GM12892 (cell line): ENCODE measurements at regions not wholly inside any gene's neighbourhood (a gene's known extent, or its start where the extent isn't known, plus 50 kb on each side); places are given as distances from the start of the nearest gene placed in this dataset.
"Not testable (repeated sequence)": the region's sequence is repeated elsewhere in the genome, so short reads cannot be mapped to it uniquely, and the experiment has no call there.

ENCODE experiments used
- DNase-seq: peaks from one replicate; pipeline ENCODE4 v3.0.0; 2011; ENCODE audit not compliant: insufficient read length
- FAIRE-seq: peaks from 2 replicates; lab custom pipeline; 2011; peaks lifted over from hg19 to GRCh38; lab: Jason Lieb, UNC
- POLR2A ChIP-seq: IDR thresholded peaks from 2 replicates; pipeline ENCODE4 v1.6.1; 2011; ENCODE audit warnings: low read depth, low read length, control low read depth
- POLR2AphosphoS5 ChIP-seq: IDR thresholded peaks from 2 replicates; pipeline ENCODE4 v1.6.1; 2011; ENCODE audit warnings: low read depth, low read length, control low read depth
- TAF1 ChIP-seq: IDR thresholded peaks from 2 replicates; pipeline ENCODE4 v1.6.1; 2011; ENCODE audit warnings: low read depth, mild to moderate bottlenecking, control low read depth, low read length, borderline replicate concordance

- DNase-seq (no peak), FAIRE-seq (no peak)
- TF ChIP-seq TAF1 (no peak), POLR2AphosphoS5 (no peak), POLR2A (no peak)
Observed at GRCh38 chr13:94795292-94795691, 82.9 kb upstream of the SOX21 start.

- not testable (repeated sequence) for FAIRE-seq
Observed at GRCh38 chr13:94786246-94786645, 73.9 kb upstream of the SOX21 start.

GRCh38 chr13:94784066-94784465 is 71.7 kb upstream of the SOX21 start:
- TF ChIP-seq TAF1, result no peak
- no peak for TF ChIP-seq POLR2AphosphoS5
- TF ChIP-seq POLR2A, result no peak
- FAIRE-seq (no peak), DNase-seq (no peak)

More at GRCh38 chr13:94786246-94786645, 73.9 kb upstream of the SOX21 start:
- not testable (repeated sequence) for DNase-seq

GRCh38 chr13:94783489-94783888 is 71.1 kb upstream of the SOX21 start:
- no peak for TF ChIP-seq POLR2AphosphoS5
- TF ChIP-seq TAF1, result no peak
- TF ChIP-seq POLR2A, result no peak
- DNase-seq, result no peak
- no peak for FAIRE-seq

- TF ChIP-seq TAF1 (no peak), POLR2A (no peak), POLR2AphosphoS5 (no peak)
- FAIRE-seq (no peak), DNase-seq (no peak)
Observed at GRCh38 chr13:94780421-94780820, 68.1 kb upstream of the SOX21 start.

DNA sequence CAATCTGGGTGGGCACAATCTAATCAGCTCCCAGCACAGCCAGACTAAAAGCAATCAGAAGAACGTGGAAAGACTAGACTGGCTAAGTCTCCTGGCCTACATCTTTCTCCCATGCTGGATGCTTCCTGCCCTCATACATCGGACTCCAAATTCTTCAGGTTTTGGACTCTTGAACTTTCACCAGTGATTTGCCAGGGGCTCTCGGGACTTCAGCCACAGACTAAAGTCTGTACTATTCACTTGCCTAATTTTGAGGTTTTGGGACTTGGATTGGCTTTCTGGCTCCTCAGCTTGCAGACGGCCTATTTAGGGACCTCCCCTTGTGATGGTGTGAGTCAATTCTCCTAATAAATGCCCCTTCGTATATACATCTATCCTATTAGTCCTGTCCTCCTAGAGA is 66.6 kb upstream of the SOX21 start:
- DNase-seq, result no peak
- no peak for FAIRE-seq
- TF ChIP-seq POLR2A (no peak), POLR2AphosphoS5 (no peak), TAF1 (no peak)

- no peak for DNase-seq
- no peak for FAIRE-seq
Observed at GRCh38 chr13:94778585-94778984, 66.2 kb upstream of the SOX21 start.

GRCh38 chr13:94776956-94777355 is 64.6 kb upstream of the SOX21 start:
- no peak for FAIRE-seq
- TF ChIP-seq POLR2AphosphoS5 (no peak), POLR2A (no peak), TAF1 (no peak)
- DNase-seq, result no peak

More at GRCh38 chr13:94778585-94778984, 66.2 kb upstream of the SOX21 start:
- TF ChIP-seq POLR2A (no peak), POLR2AphosphoS5 (no peak), TAF1 (no peak)

DNA sequence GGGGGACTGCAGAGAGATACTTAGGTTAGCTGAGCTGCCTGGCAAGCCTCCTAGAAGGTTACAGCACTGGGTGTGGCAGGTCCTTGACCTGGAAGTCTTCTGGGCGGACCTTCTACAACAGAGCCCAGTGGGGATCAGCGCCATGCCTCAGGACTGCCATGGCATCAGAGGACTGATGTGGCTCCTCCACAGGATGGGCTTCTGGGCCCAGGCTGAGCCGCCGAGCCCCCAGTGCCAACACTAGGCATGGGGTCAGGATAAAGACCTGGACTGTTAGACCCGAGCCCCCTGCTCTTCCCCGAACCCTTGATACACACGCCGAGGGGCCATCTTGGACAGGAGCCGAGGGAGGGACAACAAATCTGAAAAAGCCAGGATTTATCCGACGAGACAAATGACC is 64.0 kb upstream of the SOX21 start:
- FAIRE-seq, result no peak
- TF ChIP-seq TAF1, result no peak
- TF ChIP-seq POLR2A, result no peak
- no peak for TF ChIP-seq POLR2AphosphoS5
- no peak for DNase-seq

DNA sequence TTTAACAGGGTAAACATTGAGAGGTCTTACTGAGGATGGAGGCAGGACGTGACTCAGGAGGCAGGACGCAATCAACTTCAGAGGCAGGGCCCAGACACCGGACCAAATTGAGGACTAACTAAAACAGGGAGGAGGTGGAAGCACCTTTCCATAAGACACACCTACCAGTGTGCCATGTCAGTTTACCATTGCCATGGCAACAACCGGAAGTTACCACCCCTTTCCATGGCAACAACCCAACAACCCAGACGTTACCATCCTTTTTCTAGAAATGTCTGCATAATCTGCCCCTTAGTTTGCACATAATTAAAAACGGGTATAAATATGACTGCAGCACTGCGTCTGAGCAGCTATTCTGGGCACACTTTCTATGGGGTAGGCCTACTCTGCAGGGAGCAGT is 53.5 kb upstream of the SOX21 start:
- FAIRE-seq, result no peak
- DNase-seq, result no peak
- TF ChIP-seq POLR2AphosphoS5 (no peak), POLR2A (no peak), TAF1 (no peak)

DNA sequence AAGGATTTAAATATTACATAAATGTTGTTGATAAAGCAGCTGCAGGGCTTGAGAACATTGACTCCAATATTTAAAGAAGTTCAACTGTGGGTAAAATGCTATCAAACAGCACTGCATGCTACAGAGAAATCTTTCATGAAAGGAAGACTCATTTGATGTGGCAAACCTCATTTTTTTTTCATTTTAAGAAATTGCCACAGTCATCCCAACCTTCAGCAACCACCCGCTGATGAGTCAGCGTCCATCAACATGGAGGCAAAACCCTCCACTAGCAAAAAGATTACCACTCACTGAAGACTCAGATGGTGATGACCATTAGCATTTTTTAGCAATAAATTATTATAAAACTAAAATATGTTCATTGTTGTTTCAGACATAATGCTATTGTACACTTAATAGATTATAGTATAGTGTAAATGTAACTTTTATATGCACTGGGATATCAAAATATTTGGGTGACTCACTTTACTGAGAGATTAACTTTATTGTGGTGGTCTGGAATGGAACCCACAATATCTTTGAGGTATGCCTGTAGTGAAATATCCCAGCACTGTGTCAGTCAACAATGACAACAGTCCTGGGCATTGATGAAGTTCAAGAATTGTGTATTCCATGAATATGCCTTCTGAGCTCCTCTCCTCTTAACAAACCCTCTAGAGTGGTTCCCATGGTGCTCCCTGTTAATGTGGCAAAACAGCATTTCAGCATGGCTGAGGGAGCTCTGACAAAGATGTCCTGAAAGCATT is 52.4 kb upstream of the SOX21 start:
- FAIRE-seq (no peak), DNase-seq (no peak)
- no peak for TF ChIP-seq POLR2A
- no peak for TF ChIP-seq TAF1
- no peak for TF ChIP-seq POLR2AphosphoS5
